ENCODE measurements at regions not wholly inside any gene's neighbourhood (a gene's known extent, or its start where the extent isn't known, plus 50 kb on each side); places are given as distances from the start of the nearest gene placed in this dataset.
"Not testable (repeated sequence)": the region's sequence is repeated elsewhere in the genome, so short reads cannot be mapped to it uniquely, and the experiment has no call there.

GRCh38 chr7:24427048-24427447 is 143.1 kb downstream of the NPY start:
- Mint-ChIP-seq H3K27ac (no peak overlapping the region), H3K36me3 (peaks cover 4 to 5% of the 10 kb centered on the region in 2 donors), H3K27me3 (peaks cover 4 to 8% (median 6%) of the 10 kb centered on the region in 3 donors), H3K4me1 (no peaks in the 10 kb centered on the region), H3K9me3 (peaks cover 4 to 17% (median 11%) of the 10 kb centered on the region in 7 donors), H3K4me3 (no peak overlapping the region)
- no peak for DNase-seq
- no peak for ATAC-seq (ENCODE audit: low read depth in 2 of 2)

- ATAC-seq (ENCODE audit: low read depth in 2 of 2) = no peak
- H3K27me3 Mint-ChIP-seq = peaks cover 4 to 8% (median 6%) of the 10 kb centered on the region in 3 donors
- H3K27ac Mint-ChIP-seq = no peak overlapping the region
- no peak for DNase-seq
- peaks cover 4 to 17% (median 11%) of the 10 kb centered on the region in 7 donors for H3K9me3 Mint-ChIP-seq
- peaks cover 4 to 5% of the 10 kb centered on the region in 2 donors for H3K36me3 Mint-ChIP-seq
- H3K4me1 Mint-ChIP-seq = no peaks in the 10 kb centered on the region
- H3K4me3 Mint-ChIP-seq = no peak overlapping the region
Observed at GRCh38 chr7:24428676-24429075, 144.6 kb upstream of the PALS2 start.

- ATAC-seq (ENCODE audit: low read depth in 2 of 2) (no peak), DNase-seq (no peak)
- Mint-ChIP-seq H3K27me3 (peaks cover 0 to 8% (median 0%) of the 10 kb centered on the region in 3 donors), H3K9me3 (no peaks in the 10 kb centered on the region), H3K36me3 (no peaks in the 10 kb centered on the region), H3K4me1 (peaks cover 0 to 5% (median 0%) of the 10 kb centered on the region in 3 donors), H3K4me3 (no peak overlapping the region), H3K27ac (no peak overlapping the region)
Observed at GRCh38 chr7:24432677-24433076, 140.6 kb upstream of the PALS2 start.

- Mint-ChIP-seq H3K9me3 (no peaks in the 10 kb centered on the region), H3K4me3 (peak overlapping the region in 2 of 8 donors; percentile 12 to 51), H3K36me3 (no peaks in the 10 kb centered on the region), H3K27me3 (no peaks in the 10 kb centered on the region), H3K27ac (peak overlapping the region in 2 of 6 donors; percentile 1 to 75), H3K4me1 (peaks cover 0 to 5% (median 0%) of the 10 kb centered on the region in 3 donors)
- no peak for DNase-seq
- ATAC-seq (ENCODE audit: low read depth in 2 of 2) = no peak
Observed at GRCh38 chr7:24434972-24435371, 138.3 kb upstream of the PALS2 start.

GRCh38 chr7:24436131-24436920 is 136.9 kb upstream of the PALS2 start:
- Mint-ChIP-seq H3K4me1 (peaks cover 0 to 5% (median 0%) of the 10 kb centered on the region in 3 donors), H3K9me3 (no peaks in the 10 kb centered on the region), H3K27ac (no peak overlapping the region), H3K27me3 (no peaks in the 10 kb centered on the region), H3K4me3 (no peak overlapping the region), H3K36me3 (no peaks in the 10 kb centered on the region)
- ATAC-seq (ENCODE audit: low read depth in 2 of 2) (no peak), DNase-seq (no peak)

GRCh38 chr7:24438232-24438631 is 135.0 kb upstream of the PALS2 start:
- Mint-ChIP-seq H3K4me1 (peaks cover 8 to 18% (median 13%) of the 10 kb centered on the region in 3 donors), H3K9me3 (peaks cover 0 to 3% (median 0%) of the 10 kb centered on the region in 7 donors), H3K4me3 (no peak overlapping the region), H3K27me3 (no peaks in the 10 kb centered on the region), H3K36me3 (no peaks in the 10 kb centered on the region), H3K27ac (no peak overlapping the region)
- ATAC-seq (ENCODE audit: low read depth in 2 of 2) (no peak), DNase-seq (no peak)

GRCh38 chr7:24439104-24439503 is 134.1 kb upstream of the PALS2 start:
- not testable (repeated sequence) for H3K36me3 Mint-ChIP-seq; H3K4me3 Mint-ChIP-seq; DNase-seq; ATAC-seq (ENCODE audit: low read depth in 2 of 2); H3K9me3 Mint-ChIP-seq; H3K27me3 Mint-ChIP-seq
- H3K27ac Mint-ChIP-seq = peak overlapping the region in 1 of 6 donors; percentile 36
- peaks cover 10 to 20% (median 14%) of the 10 kb centered on the region in 3 donors for H3K4me1 Mint-ChIP-seq

GRCh38 chr7:24440892-24441291 is 132.4 kb upstream of the PALS2 start:
- no peak for DNase-seq
- ATAC-seq (ENCODE audit: low read depth in 2 of 2) = no peak
- H3K9me3 Mint-ChIP-seq = peaks cover 0 to 5% (median 0%) of the 10 kb centered on the region in 7 donors
- H3K4me3 Mint-ChIP-seq = no peak overlapping the region
- no peaks in the 10 kb centered on the region for H3K36me3 Mint-ChIP-seq
- peaks cover 10 to 15% (median 14%) of the 10 kb centered on the region in 3 donors for H3K4me1 Mint-ChIP-seq
- no peaks in the 10 kb centered on the region for H3K27me3 Mint-ChIP-seq
- H3K27ac Mint-ChIP-seq = no peak overlapping the region

DNA sequence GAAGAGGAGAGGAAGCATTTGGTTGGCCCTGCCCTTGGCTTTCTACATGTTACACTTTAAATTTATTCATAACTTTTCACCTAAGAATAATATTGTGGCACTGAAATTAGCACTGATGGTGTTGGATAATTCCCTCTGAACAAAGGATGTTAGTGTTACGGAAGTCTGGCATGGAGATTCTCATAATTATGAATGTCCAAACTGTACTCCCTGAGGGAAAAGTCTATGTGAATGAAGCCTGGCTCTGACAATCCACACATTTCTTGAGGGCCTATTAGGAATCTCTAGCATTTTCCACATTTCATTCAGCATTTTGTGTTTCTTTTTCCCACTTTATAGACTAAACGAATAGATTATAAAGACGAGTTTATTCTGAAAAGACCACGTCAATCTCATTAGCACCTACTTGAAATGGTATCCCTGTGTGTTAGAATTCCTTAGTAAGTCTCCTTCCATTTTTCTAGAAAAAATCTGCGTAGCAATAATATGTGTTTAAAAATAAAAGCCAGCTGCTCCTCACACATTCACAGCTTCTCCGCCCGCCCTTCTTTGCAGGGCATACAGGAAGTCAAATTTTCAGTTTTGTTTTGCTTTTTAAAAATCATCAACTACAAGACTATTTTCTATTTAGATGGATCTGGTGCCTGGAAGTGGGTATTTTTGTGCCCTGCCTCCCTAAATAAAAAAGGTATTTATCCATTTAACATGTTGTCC is 131.8 kb upstream of the PALS2 start:
- H3K4me3 Mint-ChIP-seq = peak overlapping the region in 5 of 8 donors; percentile 2 to 67 (median 41)
- peak overlapping the region in 4 of 6 donors; percentile 15 to 70 (median 60) for H3K27ac Mint-ChIP-seq
- peaks cover 10 to 15% (median 14%) of the 10 kb centered on the region in 3 donors for H3K4me1 Mint-ChIP-seq
- no peak for DNase-seq
- H3K9me3 Mint-ChIP-seq = peaks cover 0 to 5% (median 0%) of the 10 kb centered on the region in 7 donors
- H3K27me3 Mint-ChIP-seq = no peaks in the 10 kb centered on the region
- ATAC-seq (ENCODE audit: low read depth in 2 of 2) = no peak
- no peaks in the 10 kb centered on the region for H3K36me3 Mint-ChIP-seq

GRCh38 chr7:24442170-24442777 is 131.0 kb upstream of the PALS2 start:
- H3K4me1 Mint-ChIP-seq = peaks cover 10 to 15% (median 14%) of the 10 kb centered on the region in 3 donors
- H3K27ac Mint-ChIP-seq = peak overlapping the region in 2 of 6 donors; percentile 15 to 70
- peak overlapping the region in 4 of 8 donors; percentile 9 to 67 (median 50) for H3K4me3 Mint-ChIP-seq
- H3K36me3 Mint-ChIP-seq = no peaks in the 10 kb centered on the region
- ATAC-seq (ENCODE audit: low read depth in 2 of 2) (peak in 1 of 2 donors; percentile 30), DNase-seq (no peak)
- H3K9me3 Mint-ChIP-seq = peaks cover 0 to 5% (median 0%) of the 10 kb centered on the region in 7 donors
- H3K27me3 Mint-ChIP-seq = no peaks in the 10 kb centered on the region

DNA sequence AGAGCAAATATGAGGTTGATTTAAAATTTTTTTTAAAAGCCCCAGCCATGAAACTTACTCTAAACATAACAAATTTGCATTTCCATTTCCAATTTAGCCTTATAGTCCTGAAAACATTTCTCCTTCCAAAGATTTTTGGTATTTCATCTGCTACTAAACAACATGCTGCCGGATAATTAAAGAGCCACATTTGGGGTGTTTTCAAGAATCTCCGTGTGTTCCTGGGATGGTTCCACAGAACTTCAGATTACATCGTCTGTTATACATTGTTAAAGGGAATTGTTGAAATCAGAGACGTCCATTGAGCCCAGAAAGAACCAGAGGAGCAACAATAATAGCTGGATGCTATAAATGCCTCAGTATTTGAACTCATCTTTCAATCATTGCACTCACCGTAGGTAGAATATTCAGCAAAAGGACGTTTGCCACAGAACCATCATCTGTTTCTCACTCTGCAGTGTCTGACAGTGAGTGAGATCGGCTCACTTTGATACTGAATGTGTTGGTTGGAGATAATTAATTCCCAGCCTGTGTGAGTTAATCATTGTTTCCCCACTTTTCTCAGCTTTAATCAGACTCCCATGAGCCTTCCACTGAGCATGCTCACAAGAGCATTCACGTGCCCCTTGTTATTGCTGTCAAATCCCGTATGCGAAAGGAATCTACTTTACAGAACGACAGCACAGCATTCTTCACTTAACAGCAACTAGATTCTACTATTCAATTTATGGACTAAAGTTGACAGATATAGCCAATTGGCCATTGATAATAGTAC is 128.4 kb upstream of the PALS2 start:
- H3K9me3 Mint-ChIP-seq = peaks cover 0 to 5% (median 0%) of the 10 kb centered on the region in 7 donors
- no peak overlapping the region for H3K4me3 Mint-ChIP-seq
- H3K4me1 Mint-ChIP-seq = peaks cover 10 to 15% (median 14%) of the 10 kb centered on the region in 3 donors
- H3K36me3 Mint-ChIP-seq = no peaks in the 10 kb centered on the region
- ATAC-seq (ENCODE audit: low read depth in 2 of 2) = no peak
- H3K27me3 Mint-ChIP-seq = no peaks in the 10 kb centered on the region
- DNase-seq = no peak
- no peak overlapping the region for H3K27ac Mint-ChIP-seq

DNA sequence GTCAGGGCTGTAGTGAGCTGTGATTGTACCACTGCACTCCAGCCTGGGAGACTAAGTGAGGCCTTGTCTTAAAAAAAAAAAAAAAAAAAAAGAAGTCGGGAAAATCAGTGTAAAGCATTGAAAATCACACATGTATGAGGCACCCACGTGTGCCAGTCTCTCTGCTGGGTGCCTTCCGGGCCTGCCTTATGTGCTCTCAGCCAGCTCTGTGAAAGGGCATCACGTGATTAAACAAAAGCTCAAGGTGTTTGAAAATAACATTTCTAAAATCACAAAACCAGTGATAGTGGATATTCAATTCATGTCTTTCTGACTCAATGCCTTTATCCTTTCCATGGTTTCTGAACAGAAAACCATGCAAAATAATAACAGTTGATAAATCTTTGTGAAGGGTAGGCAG is 125.2 kb upstream of the PALS2 start:
- no peaks in the 10 kb centered on the region for H3K36me3 Mint-ChIP-seq
- ATAC-seq (ENCODE audit: low read depth in 2 of 2) (no peak), DNase-seq (no peak)
- H3K27ac Mint-ChIP-seq = no peak overlapping the region
- H3K9me3 Mint-ChIP-seq = peaks cover 0 to 5% (median 0%) of the 10 kb centered on the region in 7 donors
- peaks cover 3 to 4% (median 4%) of the 10 kb centered on the region in 3 donors for H3K4me1 Mint-ChIP-seq
- H3K27me3 Mint-ChIP-seq = peaks cover 0 to 12% (median 0%) of the 10 kb centered on the region in 3 donors
- no peak overlapping the region for H3K4me3 Mint-ChIP-seq

GRCh38 chr7:24449416-24449815 is 123.8 kb upstream of the PALS2 start:
- not testable (repeated sequence) for H3K4me3 Mint-ChIP-seq; H3K27ac Mint-ChIP-seq; ATAC-seq (ENCODE audit: low read depth in 2 of 2); DNase-seq; H3K9me3 Mint-ChIP-seq; H3K4me1 Mint-ChIP-seq; H3K36me3 Mint-ChIP-seq
- peaks cover 0 to 12% (median 0%) of the 10 kb centered on the region in 3 donors for H3K27me3 Mint-ChIP-seq

All from naive B cell (primary cell).